Neural cell (in vitro differentiated cells): ENCODE measurements at regions not wholly inside any gene's neighbourhood (a gene's known extent, or its start where the extent isn't known, plus 50 kb on each side); places are given as distances from the start of the nearest gene placed in this dataset.

Source experiments
- H2AFZ ChIP-seq: fragments of 200-600, 300-800 bp; sonication (generic), shearing (Covaris generic); 2 replicates; pipeline ENCODE4 v1.6.0; 2014; ENCODE audit warnings: low read depth, mild to moderate bottlenecking, antibody characterized with exemption, low read length, moderate library complexity
- H3F3A ChIP-seq: fragments of 200-600 bp; shearing (Covaris generic); 2 replicates; pipeline ENCODE4 v1.6.1; 2016; ENCODE audit warnings: mild to moderate bottlenecking, moderate library complexity, mixed read lengths, antibody characterized with exemption, low read length; ENCODE audit not compliant: insufficient read depth, poor library complexity, severe bottlenecking
- H3K27ac ChIP-seq: fragments of 200-600, 300-800 bp; sonication (generic), shearing (Covaris generic); 2 replicates; pipeline ENCODE4 v1.5.1; 2014; ENCODE audit warnings: mild to moderate bottlenecking, low read length, moderate library complexity
- H3K27me3 ChIP-seq: fragments of 300-800, 200-600 bp; sonication (generic), shearing (Covaris generic); 2 replicates; pipeline ENCODE4 v1.6.0; 2014; ENCODE audit warnings: mild to moderate bottlenecking, low read depth, low read length, moderate library complexity; ENCODE audit not compliant: insufficient read depth
- H3K36me3 ChIP-seq: fragments of 300-800, 200-600 bp; sonication (generic), shearing (Covaris generic); 2 replicates; pipeline ENCODE4 v1.5.1; 2014; ENCODE audit warnings: mild to moderate bottlenecking, antibody characterized with exemption, low read length, moderate library complexity; ENCODE audit not compliant: insufficient read depth
- H3K4me2 ChIP-seq: fragments of 300-800, 200-600 bp; sonication (generic), shearing (Covaris generic); 2 replicates; pipeline ENCODE4 v1.6.0; 2014; ENCODE audit warnings: mild to moderate bottlenecking, low read length
- H3K4me3 ChIP-seq: fragments of 300-800, 200-600 bp; sonication (generic), shearing (Covaris generic); 2 replicates; pipeline ENCODE4 v1.5.1; 2014; ENCODE audit warnings: mild to moderate bottlenecking, low read length, moderate library complexity
- H3K79me2 ChIP-seq: fragments of 200-600 bp; shearing (Covaris generic); replicated peaks from 2 replicates; pipeline ENCODE4 v1.6.0; 2014; ENCODE audit warnings: mild to moderate bottlenecking, low read length, moderate library complexity; ENCODE audit not compliant: insufficient read depth
- H3K9ac ChIP-seq: fragments of 300-800, 200-600 bp; sonication (generic), shearing (Covaris generic); 2 replicates; pipeline ENCODE4 v1.6.1; 2016; ENCODE audit warnings: mild to moderate bottlenecking, low read length, mixed read lengths
- H3K9me2 ChIP-seq: fragments of 200-600 bp; shearing (Covaris generic); 2 replicates; pipeline ENCODE4 v1.6.1; 2016; ENCODE audit warnings: mild to moderate bottlenecking, low read length, mixed read lengths; ENCODE audit not compliant: insufficient read depth
- H3K9me3 ChIP-seq: fragments of 200-600, 300-800 bp; sonication (generic), shearing (Covaris generic); 2 replicates; pipeline ENCODE4 v1.6.1; 2016; ENCODE audit warnings: mild to moderate bottlenecking, mixed run types, low read length, moderate library complexity, mixed read lengths
- H4K20me1 ChIP-seq: fragments of 200-600 bp; shearing (Covaris generic); 2 replicates; pipeline ENCODE4 v1.6.1; 2016; ENCODE audit warnings: mild to moderate bottlenecking, mixed run types; ENCODE audit not compliant: insufficient read depth
- EP300 ChIP-seq: fragments of 450-650 bp; conservative IDR thresholded peaks from 2 replicates; pipeline ENCODE4 v1.6.1; 2014; ENCODE audit warnings: antibody characterized with exemption, mild to moderate bottlenecking, moderate library complexity; ENCODE audit not compliant: poor library complexity, severe bottlenecking
- EZH2 ChIP-seq: fragments of 200-600, 300-800 bp; shearing (Covaris generic), sonication (generic); IDR thresholded peaks from 2 replicates; pipeline ENCODE4 v1.6.1; 2014; ENCODE audit warnings: antibody characterized with exemption, low read length, borderline replicate concordance, mild to moderate bottlenecking; ENCODE audit not compliant: insufficient read depth, poor library complexity, severe bottlenecking
- MXI1 ChIP-seq: fragments of 450-650 bp; conservative IDR thresholded peaks from 2 replicates; pipeline ENCODE4 v1.6.1; 2014; ENCODE audit warnings: antibody characterized with exemption, mild to moderate bottlenecking; ENCODE audit not compliant: poor library complexity, severe bottlenecking
- POLR2AphosphoS5 ChIP-seq: IDR thresholded peaks from 2 replicates; pipeline ENCODE4 v1.6.1; 2012
- RAD21 ChIP-seq: fragments of 450-650 bp; conservative IDR thresholded peaks from 2 replicates; pipeline ENCODE4 v1.6.1; 2014; ENCODE audit warnings: antibody characterized with exemption, mild to moderate bottlenecking, moderate library complexity
- REST ChIP-seq: IDR thresholded peaks from 2 replicates; pipeline ENCODE4 v1.6.1; 2012; ENCODE audit warnings: borderline replicate concordance
- SMC3 ChIP-seq: fragments of 450-650 bp; conservative IDR thresholded peaks from 2 replicates; pipeline ENCODE4 v1.6.1; 2014; ENCODE audit warnings: antibody characterized with exemption, mild to moderate bottlenecking, moderate library complexity; ENCODE audit not compliant: poor library complexity
- TAF1 ChIP-seq: IDR thresholded peaks from 2 replicates; pipeline ENCODE4 v1.6.1; 2012; ENCODE audit warnings: low read depth
- TF ChIP-seq, protein P1 (sequence below): fragments of 450-650 bp; IDR thresholded peaks from 2 replicates; pipeline ENCODE4 v1.5.1; 2014; ENCODE audit warnings: antibody characterized with exemption, mild to moderate bottlenecking, moderate library complexity; ENCODE audit not compliant: poor library complexity, severe bottlenecking

- Histone ChIP-seq H3K79me2 (no peaks in the 10 kb centered on the region), H2AFZ (no peak overlapping the region), H3K4me2 (no peak overlapping the region), H3K36me3 (no peaks in the 10 kb centered on the region), H3K9me3 (no peaks in the 10 kb centered on the region), H3K9ac (no peak overlapping the region), H3F3A (no peaks in the 10 kb centered on the region), H3K4me3 (no peak overlapping the region), H3K27ac (no peak overlapping the region), H3K9me2 (no peaks in the 10 kb centered on the region), H3K27me3 (no peaks in the 10 kb centered on the region), H4K20me1 (no peaks in the 10 kb centered on the region)
- TF ChIP-seq, protein P1, sequence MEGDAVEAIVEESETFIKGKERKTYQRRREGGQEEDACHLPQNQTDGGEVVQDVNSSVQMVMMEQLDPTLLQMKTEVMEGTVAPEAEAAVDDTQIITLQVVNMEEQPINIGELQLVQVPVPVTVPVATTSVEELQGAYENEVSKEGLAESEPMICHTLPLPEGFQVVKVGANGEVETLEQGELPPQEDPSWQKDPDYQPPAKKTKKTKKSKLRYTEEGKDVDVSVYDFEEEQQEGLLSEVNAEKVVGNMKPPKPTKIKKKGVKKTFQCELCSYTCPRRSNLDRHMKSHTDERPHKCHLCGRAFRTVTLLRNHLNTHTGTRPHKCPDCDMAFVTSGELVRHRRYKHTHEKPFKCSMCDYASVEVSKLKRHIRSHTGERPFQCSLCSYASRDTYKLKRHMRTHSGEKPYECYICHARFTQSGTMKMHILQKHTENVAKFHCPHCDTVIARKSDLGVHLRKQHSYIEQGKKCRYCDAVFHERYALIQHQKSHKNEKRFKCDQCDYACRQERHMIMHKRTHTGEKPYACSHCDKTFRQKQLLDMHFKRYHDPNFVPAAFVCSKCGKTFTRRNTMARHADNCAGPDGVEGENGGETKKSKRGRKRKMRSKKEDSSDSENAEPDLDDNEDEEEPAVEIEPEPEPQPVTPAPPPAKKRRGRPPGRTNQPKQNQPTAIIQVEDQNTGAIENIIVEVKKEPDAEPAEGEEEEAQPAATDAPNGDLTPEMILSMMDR, result no peak
- no peak for TF ChIP-seq RAD21
- no peak for TF ChIP-seq EZH2
- TF ChIP-seq SMC3, result no peak
- TF ChIP-seq TAF1, result no peak
Measured at GRCh38 chr18:1002653-1003178, 98.0 kb downstream of the ADCYAP1 start.

- Histone ChIP-seq H3K9ac (no peak overlapping the region), H3K9me2 (no peaks in the 10 kb centered on the region), H3K79me2 (no peaks in the 10 kb centered on the region), H3K27ac (no peak overlapping the region), H4K20me1 (no peaks in the 10 kb centered on the region), H2AFZ (no peak overlapping the region), H3K36me3 (no peaks in the 10 kb centered on the region), H3K9me3 (no peaks in the 10 kb centered on the region), H3K4me2 (no peak overlapping the region), H3K4me3 (no peak overlapping the region), H3F3A (no peaks in the 10 kb centered on the region), H3K27me3 (no peaks in the 10 kb centered on the region)
- TF ChIP-seq RAD21 (no peak), POLR2AphosphoS5 (no peak)
- TF ChIP-seq, protein P1, result no peak
Measured at GRCh38 chr18:1003499-1003898, 98.8 kb downstream of the ADCYAP1 start.

DNA sequence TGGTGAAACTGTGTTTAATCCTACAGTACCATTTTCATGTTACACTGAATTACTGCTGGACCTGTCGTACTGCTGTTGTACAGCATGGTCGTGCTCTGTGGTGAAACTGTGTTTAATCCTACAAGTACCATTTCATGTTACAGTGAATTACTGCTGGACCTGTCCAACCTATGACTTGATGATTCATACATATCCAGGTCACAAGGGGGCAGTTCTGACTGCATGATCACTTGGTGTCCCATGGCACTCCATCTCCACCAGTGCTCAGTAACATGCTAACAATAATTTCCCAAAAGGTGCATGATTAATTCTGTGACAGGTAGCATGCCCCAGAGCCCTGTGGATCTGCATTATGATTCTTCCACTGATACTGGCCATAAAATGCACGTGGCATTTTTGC lies 101.6 kb downstream of the ADCYAP1 start:
- TF ChIP-seq RAD21 (no peak), MXI1 (no peak), TAF1 (no peak), REST (no peak), POLR2AphosphoS5 (no peak), SMC3 (no peak), EP300 (no peak), EZH2 (no peak)
- TF ChIP-seq, protein P1, result no peak
- Histone ChIP-seq H3K4me3 (no peak overlapping the region), H2AFZ (no peak overlapping the region), H3K79me2 (no peaks in the 10 kb centered on the region), H3K27me3 (no peaks in the 10 kb centered on the region), H3F3A (no peaks in the 10 kb centered on the region), H3K4me2 (no peak overlapping the region), H3K27ac (no peak overlapping the region), H3K36me3 (no peaks in the 10 kb centered on the region), H4K20me1 (no peaks in the 10 kb centered on the region), H3K9me2 (no peaks in the 10 kb centered on the region), H3K9ac (no peak overlapping the region), H3K9me3 (no peaks in the 10 kb centered on the region)
